HG03575 (cell line): ENCODE measurements at regions not wholly inside any gene's neighbourhood (a gene's known extent, or its start where the extent isn't known, plus 50 kb on each side); places are given as distances from the start of the nearest gene placed in this dataset.

ENCODE experiments used
- ATAC-seq: cut with Tn5 transposase; IDR thresholded peaks from one replicate; pipeline ENCODE4 v1.9.1; 2021; ENCODE audit not compliant: unreplicated experiment, insufficient number of reproducible peaks, low FRiP score; ENCODE audit errors: extremely low read depth

GRCh38 chr13:95440441-95441088, 112.0 kb upstream of the CLDN10 start:
- ATAC-seq, result no peak

GRCh38 chr13:95441326-95441725, 111.2 kb upstream of the CLDN10 start:
- no peak for ATAC-seq

- ATAC-seq, result no peak
Observed at GRCh38 chr13:95444006-95444730, 108.4 kb upstream of the CLDN10 start.

GRCh38 chr13:95445131-95445530, 107.4 kb upstream of the CLDN10 start:
- ATAC-seq, result no peak

GRCh38 chr13:95447814-95448213, 104.7 kb upstream of the CLDN10 start:
- no peak for ATAC-seq

- ATAC-seq, result no peak
Observed at GRCh38 chr13:95451656-95452055, 100.9 kb upstream of the CLDN10 start.

GRCh38 chr13:95452375-95452774, 100.1 kb upstream of the CLDN10 start:
- no peak for ATAC-seq

- ATAC-seq, result no peak
Observed at GRCh38 chr13:95455782-95456181, 96.7 kb upstream of the CLDN10 start.

- ATAC-seq, result no peak
Observed at GRCh38 chr13:95456815-95457214, 95.7 kb upstream of the CLDN10 start.

GRCh38 chr13:95457294-95457693, 95.2 kb upstream of the CLDN10 start:
- ATAC-seq, result peak; percentile 100

GRCh38 chr13:95462801-95463200, 89.7 kb upstream of the CLDN10 start:
- ATAC-seq, result no peak

GRCh38 chr13:95463531-95463930, 89.0 kb upstream of the CLDN10 start:
- no peak for ATAC-seq

GRCh38 chr13:95470574-95471366, 81.8 kb upstream of the CLDN10 start:
- no peak for ATAC-seq

- ATAC-seq, result no peak
Observed at GRCh38 chr13:95471960-95472359, 80.6 kb upstream of the CLDN10 start.

- no peak for ATAC-seq
Observed at GRCh38 chr13:95474992-95475391, 77.5 kb upstream of the CLDN10 start.

GRCh38 chr13:95477187-95477586, 75.3 kb upstream of the CLDN10 start:
- ATAC-seq, result no peak

GRCh38 chr13:95479731-95480130, 72.8 kb upstream of the CLDN10 start:
- ATAC-seq, result no peak

- peak; percentile 50 for ATAC-seq
Observed at GRCh38 chr13:95480131-95480545, 72.4 kb upstream of the CLDN10 start.

GRCh38 chr13:95480791-95481780, 71.4 kb upstream of the CLDN10 start:
- ATAC-seq, result no peak
